ENCODE measurements at regions not wholly inside any gene's neighbourhood (a gene's known extent, or its start where the extent isn't known, plus 50 kb on each side); places are given as distances from the start of the nearest gene placed in this dataset.

- no peak for DNase-seq (ENCODE audit: low read depth in 2 of 3, low spot score in 1 of 3)
Measured at GRCh38 chr5:56595566-56595965, 219.8 kb upstream of the MAP3K1 start.

- DNase-seq (ENCODE audit: low read depth in 2 of 3, low spot score in 1 of 3), result no peak
Measured at GRCh38 chr5:56594792-56595191, 220.6 kb upstream of the MAP3K1 start.

DNA sequence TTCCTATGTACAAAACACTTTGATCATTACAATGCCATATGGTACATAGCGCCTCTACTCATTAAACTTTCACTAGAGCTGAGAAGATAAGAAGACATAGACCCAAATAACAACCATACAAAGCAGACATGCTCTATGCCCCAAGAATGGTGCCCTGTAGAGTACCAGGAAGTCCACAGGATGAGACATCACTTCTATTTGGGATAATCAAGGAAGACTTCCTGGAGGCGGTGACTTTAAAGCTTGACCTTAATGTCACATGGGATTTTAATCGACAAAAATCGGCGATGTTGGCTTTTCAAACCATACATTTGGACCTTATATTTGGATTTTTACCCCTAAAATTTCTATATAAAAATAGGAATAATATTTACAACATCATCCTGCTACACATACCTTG, 224.3 kb upstream of the MAP3K1 start:
- DNase-seq (ENCODE audit: low read depth in 2 of 3, low spot score in 1 of 3), result no peak

GRCh38 chr5:56589481-56589860, 225.9 kb upstream of the MAP3K1 start:
- DNase-seq (ENCODE audit: low read depth in 2 of 3, low spot score in 1 of 3), result no peak

GRCh38 chr5:56588636-56589480, 226.5 kb upstream of the MAP3K1 start:
- no peak for DNase-seq (ENCODE audit: low read depth in 2 of 3, low spot score in 1 of 3)

DNA sequence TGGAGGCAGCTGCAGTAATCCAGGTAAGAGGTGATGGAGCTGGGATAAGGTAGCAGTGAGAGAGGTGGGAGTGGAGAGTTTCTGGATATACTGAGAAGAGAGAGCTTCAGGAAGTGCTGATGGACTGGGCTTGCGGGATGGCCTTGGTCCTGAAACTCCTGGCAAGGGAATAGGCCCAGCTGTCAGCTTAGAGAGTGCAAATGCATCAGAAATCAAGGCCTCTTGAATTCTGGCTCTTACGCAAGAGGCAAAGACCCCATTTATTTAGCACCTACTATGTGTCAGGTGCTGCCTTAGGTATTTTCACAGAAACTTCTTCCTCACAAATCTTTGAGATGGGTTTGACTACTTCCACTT, 227.2 kb upstream of the MAP3K1 start:
- no peak for DNase-seq (ENCODE audit: low read depth in 2 of 3, low spot score in 1 of 3)

GRCh38 chr5:56587381-56588130, 227.8 kb upstream of the MAP3K1 start:
- DNase-seq (ENCODE audit: low read depth in 2 of 3, low spot score in 1 of 3), result no peak

GRCh38 chr5:56585999-56586691, 229.2 kb upstream of the MAP3K1 start:
- no peak for DNase-seq (ENCODE audit: low read depth in 2 of 3, low spot score in 1 of 3)

DNA sequence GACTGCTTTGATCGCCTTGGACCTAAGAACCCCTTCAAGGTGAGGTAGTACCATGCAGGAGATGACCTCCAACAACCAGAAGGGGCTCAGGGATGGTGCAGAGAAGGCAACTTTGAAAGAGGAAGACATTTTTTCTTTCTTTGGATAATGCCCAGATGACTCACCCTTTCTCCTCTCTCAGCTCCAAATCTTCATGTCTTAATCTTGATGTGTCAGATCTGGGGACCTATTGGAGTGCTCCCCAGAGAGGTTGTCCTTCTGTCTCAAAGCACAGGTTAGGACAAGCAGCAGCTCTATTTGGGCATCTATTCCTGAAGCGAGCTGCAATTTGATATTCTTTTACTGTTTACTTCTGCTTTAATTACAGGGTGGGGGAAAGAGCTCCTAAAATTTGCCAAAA, 229.9 kb upstream of the MAP3K1 start:
- no peak for DNase-seq (ENCODE audit: low read depth in 2 of 3, low spot score in 1 of 3)

DNA sequence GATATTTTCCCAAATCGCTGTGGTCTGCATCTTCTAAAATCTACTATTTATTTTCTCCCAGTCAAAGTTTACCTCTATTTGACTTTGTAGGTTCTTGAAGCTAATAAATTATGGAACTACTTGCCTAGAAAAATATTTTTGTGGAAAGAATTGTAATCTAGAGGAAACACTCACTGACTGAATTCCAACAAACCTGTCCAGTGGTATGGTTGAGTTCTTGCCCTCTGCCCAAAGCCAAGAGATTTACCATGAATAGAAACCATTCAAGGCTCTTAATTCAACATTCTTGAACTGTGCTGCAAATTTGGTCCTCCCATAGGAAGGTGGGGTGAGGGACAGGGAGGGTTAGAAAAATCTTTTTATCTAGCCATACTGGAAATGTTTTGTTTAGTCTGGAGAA, 233.9 kb upstream of the MAP3K1 start:
- no peak for DNase-seq (ENCODE audit: low read depth in 2 of 3, low spot score in 1 of 3)

DNA sequence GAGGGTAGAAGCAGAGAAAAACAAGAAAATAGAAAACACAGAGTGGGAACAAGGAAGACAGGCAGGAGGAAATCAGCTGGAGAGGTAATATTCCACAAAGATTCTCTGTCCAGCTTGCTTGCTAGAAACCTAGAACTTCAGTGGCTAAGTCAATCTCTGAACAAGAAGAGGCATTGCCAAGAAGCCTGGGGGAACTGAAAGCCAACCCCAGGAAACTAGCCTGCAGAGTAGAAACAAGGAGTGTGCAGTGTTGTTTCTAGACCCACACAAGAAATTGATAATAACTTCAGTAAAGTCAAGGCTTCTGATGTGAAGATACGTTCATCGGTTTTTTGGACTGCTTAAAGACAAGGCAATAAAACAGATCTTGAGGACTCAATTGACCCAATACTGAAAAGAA, 234.5 kb upstream of the MAP3K1 start:
- DNase-seq (ENCODE audit: low read depth in 2 of 3, low spot score in 1 of 3), result no peak

- DNase-seq (ENCODE audit: low read depth in 2 of 3, low spot score in 1 of 3), result no peak
Measured at GRCh38 chr5:56575821-56576220, 239.5 kb upstream of the MAP3K1 start.

GRCh38 chr5:56574778-56575177, 240.6 kb upstream of the MAP3K1 start:
- DNase-seq (ENCODE audit: low read depth in 2 of 3, low spot score in 1 of 3), result no peak

DNA sequence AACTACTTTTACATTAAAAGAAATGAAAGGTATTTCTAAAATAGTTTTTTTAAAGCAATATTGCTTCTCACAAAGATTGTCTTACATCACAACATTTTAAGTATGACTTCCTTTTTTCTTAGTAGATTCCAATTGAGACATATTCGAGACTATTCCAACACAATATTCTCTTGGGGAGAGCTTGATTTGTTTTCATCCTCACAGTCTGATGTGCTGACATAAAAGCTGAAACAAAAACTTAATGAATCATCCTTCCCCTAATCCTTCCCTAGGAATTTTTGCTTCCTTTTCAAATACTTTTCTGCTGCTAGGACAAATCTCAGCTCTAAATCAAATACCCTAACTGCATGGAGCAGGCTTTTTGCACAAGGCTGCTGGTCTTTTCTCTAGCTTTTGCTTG, 245.8 kb upstream of the MAP3K1 start:
- no peak for DNase-seq (ENCODE audit: low read depth in 2 of 3, low spot score in 1 of 3)

GRCh38 chr5:56569076-56569475, 246.3 kb upstream of the MAP3K1 start:
- DNase-seq (ENCODE audit: low read depth in 2 of 3, low spot score in 1 of 3), result no peak

DNA sequence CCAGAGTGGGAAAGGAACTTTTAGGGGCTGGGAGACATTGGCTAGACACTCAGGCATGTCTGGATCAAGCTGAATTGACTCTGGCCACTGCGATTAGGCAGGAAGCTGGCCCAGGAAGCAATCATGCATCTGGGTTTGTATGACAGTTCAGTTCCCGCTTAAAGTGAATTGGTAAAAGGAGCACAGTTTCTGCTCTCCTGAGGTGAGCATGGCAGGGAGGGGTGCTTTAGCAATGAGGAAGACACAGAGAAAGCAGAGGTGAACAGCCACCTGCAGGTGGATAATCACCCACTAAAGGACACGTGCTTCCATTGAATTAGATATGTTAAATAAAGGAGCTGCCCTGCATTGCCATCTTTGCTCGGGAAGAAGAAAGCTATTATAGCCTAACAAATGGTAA, 248.1 kb upstream of the MAP3K1 start:
- DNase-seq (ENCODE audit: low read depth in 2 of 3, low spot score in 1 of 3), result no peak

DNA sequence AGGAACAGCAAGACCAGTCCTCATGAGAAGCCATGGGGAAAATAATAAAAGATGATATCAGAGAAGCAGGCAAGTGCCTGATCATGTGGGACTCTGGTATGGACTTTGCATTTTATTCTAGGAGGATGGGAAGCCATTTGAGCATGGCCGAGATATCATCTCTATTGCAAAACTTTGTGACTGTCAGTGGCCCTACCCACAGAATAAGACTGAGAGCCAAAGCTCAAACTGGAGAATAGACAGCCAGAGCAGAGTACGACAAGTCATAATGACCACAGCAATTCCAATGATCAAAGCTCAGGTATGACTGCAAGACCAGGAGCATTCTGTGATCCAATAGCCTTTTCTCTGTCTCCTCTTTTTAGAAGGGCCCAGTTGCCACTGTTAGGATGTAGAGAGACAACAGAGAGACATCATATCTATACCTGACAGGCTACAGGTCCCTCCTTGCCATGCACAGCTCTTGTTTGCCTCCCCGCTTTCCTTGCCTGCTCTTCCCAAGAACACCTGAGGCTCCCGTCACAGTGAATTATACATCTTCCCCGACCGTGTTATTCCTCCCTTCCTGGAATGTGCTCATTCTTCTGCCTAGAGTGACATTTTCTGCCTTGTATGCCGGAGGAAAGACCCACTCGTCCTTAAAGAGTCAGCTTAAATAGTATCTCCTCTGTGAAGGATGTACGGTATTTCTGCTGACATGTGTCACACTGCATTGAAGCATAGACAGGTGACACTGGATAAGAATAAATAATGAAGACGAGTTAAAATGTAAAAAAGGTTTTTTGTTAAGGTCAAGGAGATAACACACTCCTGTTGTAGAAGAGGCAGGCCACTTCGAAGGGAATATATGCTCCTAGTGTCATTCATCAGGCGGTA, 248.7 kb upstream of the MAP3K1 start:
- no peak for DNase-seq (ENCODE audit: low read depth in 2 of 3, low spot score in 1 of 3)

DNA sequence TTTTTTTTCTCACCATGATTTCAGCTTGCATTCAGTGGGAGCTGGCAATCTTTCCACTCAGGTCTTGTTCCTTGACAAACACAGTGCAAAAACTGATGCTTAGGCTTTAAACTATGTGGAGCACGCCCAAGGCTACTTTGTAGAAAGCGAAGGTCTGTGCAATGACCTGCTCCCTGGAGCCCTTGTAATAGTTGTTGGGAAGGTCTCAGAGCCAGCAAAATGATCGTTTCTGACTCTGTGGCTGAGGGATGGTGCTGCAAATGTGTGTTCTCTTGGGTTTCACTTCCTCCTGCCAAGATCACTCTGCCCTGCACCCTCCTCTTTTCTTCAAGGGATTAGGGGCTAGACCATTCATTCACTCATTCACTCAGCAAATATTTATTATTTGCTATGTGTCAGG, 249.7 kb upstream of the MAP3K1 start:
- DNase-seq (ENCODE audit: low read depth in 2 of 3, low spot score in 1 of 3), result no peak

DNA sequence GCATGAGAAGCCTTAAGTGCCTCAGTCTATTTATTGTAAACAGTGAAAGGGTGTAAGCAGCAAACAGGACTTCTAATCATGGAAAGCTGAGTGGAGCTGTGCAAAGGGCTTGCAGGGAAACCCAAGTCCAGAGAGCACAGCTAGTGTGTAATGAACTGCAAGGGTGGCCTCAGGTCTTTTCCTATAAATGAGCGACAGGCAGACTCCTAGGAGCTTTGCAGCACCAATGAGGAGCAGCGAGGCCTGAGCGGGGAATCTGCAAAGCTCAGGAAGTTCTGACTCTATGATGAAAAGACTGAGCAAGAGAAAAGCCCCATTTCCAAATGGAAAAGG, 250.1 kb upstream of the MAP3K1 start:
- DNase-seq (ENCODE audit: low read depth in 2 of 3, low spot score in 1 of 3), result no peak

- DNase-seq (ENCODE audit: low read depth in 2 of 3, low spot score in 1 of 3), result no peak
Measured at GRCh38 chr5:56564541-56565282, 250.6 kb upstream of the MAP3K1 start.

DNA sequence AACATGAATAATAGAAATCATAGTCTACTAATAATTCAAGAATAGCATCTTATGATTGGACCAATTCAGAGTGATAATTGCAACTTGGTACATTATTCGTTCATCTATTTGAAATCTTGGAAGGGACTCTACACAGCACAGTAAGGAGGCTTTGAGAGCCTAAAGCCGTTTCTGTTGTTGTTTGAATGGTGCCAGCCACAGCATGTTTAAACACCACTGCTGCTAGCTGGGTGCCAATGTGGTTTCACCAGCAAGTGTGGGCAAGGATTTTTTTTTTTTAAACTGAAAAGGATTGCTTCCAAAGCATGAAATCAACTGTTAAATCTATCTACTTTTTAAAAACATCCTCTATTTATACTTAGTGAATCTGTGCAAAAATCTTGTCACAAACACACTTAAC, 253.9 kb upstream of the MAP3K1 start:
- no peak for DNase-seq (ENCODE audit: low read depth in 2 of 3, low spot score in 1 of 3)

Measured in stimulated activated CD4-positive, alpha-beta T cell treated with anti-CD3 and anti-CD28 coated beads, Interleukin-12 subunit alpha, Interleukin-12 subunit beta, amount 100 ng/mL, for 48 hours (primary cell).